Kidney (tissue), 13 donors: ENCODE measurements at regions not wholly inside any gene's neighbourhood (a gene's known extent, or its start where the extent isn't known, plus 50 kb on each side); places are given as distances from the start of the nearest gene placed in this dataset.
A peak's percentile ranks its signal among the peaks of the same experiment; 100 is the strongest.

ENCODE experiments used
- DNase-seq, 5 donors: peaks; one replicate each; pipeline ENCODE4 v3.0.0-alpha.2; 2013 to 2020
- FAIRE-seq: peaks from 2 replicates; lab custom pipeline; 2012; peaks lifted over from hg19 to GRCh38; lab: Jason Lieb, UNC
- H3K27ac ChIP-seq, 2 donors: one replicate each; pipeline ENCODE4 v1.7.0; 2013; ENCODE audit warnings: low read depth in 2 of 2, low read length in 2 of 2, inconsistent platforms in 1 of 2
- H3K27me3 ChIP-seq: one replicate; pipeline ENCODE4 v1.7.1; 2013; ENCODE audit warnings: low read length, inconsistent platforms; ENCODE audit not compliant: control insufficient read depth, insufficient read depth
- H3K36me3 ChIP-seq, 3 donors: one replicate each; pipeline versions ENCODE4 v1.7.0 to v1.7.1; 2013; ENCODE audit warnings: low read length in 3 of 3, control low read depth in 1 of 3, inconsistent platforms in 1 of 3; ENCODE audit not compliant: insufficient read depth in 3 of 3, control insufficient read depth in 2 of 3
- H3K4me1 ChIP-seq, 3 donors: one replicate each; pipeline versions ENCODE4 v1.7.0 to v1.7.1; 2013; ENCODE audit warnings: low read length in 3 of 3, inconsistent platforms in 1 of 3, low read depth in 1 of 3; ENCODE audit not compliant: control insufficient read depth in 2 of 3, insufficient read depth in 2 of 3
- H3K4me3 ChIP-seq, 3 donors: one replicate each; pipeline versions ENCODE4 v1.7.0 to v1.8.1; 2013; ENCODE audit warnings: low read length in 3 of 3, control low read depth in 1 of 3, inconsistent platforms in 1 of 3
- H3K9ac ChIP-seq, 3 donors: one replicate each; pipeline versions ENCODE4 v1.7.0 to v1.7.1; 2013; ENCODE audit warnings: low read length in 3 of 3, control low read depth in 1 of 3, inconsistent platforms in 1 of 3
- H3K9me3 ChIP-seq, 3 donors: one replicate each; pipeline versions ENCODE4 v1.7.0 to v1.7.1; 2013; ENCODE audit warnings: low read length in 3 of 3, control low read depth in 1 of 3, inconsistent platforms in 1 of 3; ENCODE audit not compliant: control insufficient read depth in 2 of 3, insufficient read depth in 1 of 3
- intact Hi-C: fragments of 100-400 bp; cut with DNase I; formaldehyde crosslinking; loops from one replicate; pipeline ENCODE4 v1.11.1; 2022
- TF ChIP-seq, protein P1 (sequence below): IDR thresholded peaks from 3 replicates; pipeline ENCODE4 v1.5.1; 2012; ENCODE audit warnings: mild to moderate bottlenecking, moderate library complexity, borderline replicate concordance; ENCODE audit not compliant: insufficient read depth; ENCODE audit errors: extremely low read depth
- donor health status: control.
- donor health status: control.
- donor health status: control.
- donor health status: control.
- donor health status: control.
- donor health status: DM: yes; HTN: yes; CAD: no.
- donor health status: Normal renal cell carcinoma (clear cell type).

DNA sequence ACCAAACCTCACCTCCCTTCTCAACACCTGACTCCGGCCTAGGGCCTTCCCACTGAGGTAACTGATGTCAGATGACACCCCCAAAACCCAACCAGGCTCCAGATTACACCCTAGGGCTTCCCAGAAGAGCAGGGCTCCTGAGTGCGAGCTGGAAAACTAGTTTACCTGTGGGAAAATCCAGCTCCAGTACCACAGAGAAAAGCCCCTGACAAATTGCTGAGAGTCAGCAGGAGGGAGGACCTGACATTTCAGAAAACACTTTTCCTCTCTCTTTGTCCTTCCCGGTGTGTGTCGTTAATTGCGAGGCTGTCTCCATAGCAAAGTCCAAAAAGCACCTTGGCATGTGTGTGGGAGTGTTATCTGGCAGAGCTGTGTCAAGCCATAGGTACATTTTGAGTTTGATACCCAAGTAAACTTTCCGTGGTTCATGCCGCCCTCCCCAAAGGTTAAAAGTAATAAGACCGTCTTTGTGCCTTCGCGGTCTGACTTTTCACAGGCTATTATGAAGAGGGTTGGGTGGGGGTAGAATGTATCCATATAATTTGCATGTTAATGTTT lies 79.8 kb upstream of the FNDC3B start:
- no peaks in the 10 kb centered on the region for H3K27me3 ChIP-seq
- H3K4me3 ChIP-seq, result no peak overlapping the region
- no peak overlapping the region for H3K9ac ChIP-seq
- FAIRE-seq, result no peak
- H3K4me1 ChIP-seq, result no peaks in the 10 kb centered on the region
- H3K27ac ChIP-seq, result peak overlapping the region in 1 of 2 donors; percentile 5
- DNase-seq, result peak in 2 of 5 donors; percentile 24 to 63
- no peaks in the 10 kb centered on the region for H3K36me3 ChIP-seq
- TF ChIP-seq, protein P1, sequence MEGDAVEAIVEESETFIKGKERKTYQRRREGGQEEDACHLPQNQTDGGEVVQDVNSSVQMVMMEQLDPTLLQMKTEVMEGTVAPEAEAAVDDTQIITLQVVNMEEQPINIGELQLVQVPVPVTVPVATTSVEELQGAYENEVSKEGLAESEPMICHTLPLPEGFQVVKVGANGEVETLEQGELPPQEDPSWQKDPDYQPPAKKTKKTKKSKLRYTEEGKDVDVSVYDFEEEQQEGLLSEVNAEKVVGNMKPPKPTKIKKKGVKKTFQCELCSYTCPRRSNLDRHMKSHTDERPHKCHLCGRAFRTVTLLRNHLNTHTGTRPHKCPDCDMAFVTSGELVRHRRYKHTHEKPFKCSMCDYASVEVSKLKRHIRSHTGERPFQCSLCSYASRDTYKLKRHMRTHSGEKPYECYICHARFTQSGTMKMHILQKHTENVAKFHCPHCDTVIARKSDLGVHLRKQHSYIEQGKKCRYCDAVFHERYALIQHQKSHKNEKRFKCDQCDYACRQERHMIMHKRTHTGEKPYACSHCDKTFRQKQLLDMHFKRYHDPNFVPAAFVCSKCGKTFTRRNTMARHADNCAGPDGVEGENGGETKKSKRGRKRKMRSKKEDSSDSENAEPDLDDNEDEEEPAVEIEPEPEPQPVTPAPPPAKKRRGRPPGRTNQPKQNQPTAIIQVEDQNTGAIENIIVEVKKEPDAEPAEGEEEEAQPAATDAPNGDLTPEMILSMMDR, result no peak
- intact Hi-C loops, result no loop called here
- no peaks in the 10 kb centered on the region for H3K9me3 ChIP-seq

DNA sequence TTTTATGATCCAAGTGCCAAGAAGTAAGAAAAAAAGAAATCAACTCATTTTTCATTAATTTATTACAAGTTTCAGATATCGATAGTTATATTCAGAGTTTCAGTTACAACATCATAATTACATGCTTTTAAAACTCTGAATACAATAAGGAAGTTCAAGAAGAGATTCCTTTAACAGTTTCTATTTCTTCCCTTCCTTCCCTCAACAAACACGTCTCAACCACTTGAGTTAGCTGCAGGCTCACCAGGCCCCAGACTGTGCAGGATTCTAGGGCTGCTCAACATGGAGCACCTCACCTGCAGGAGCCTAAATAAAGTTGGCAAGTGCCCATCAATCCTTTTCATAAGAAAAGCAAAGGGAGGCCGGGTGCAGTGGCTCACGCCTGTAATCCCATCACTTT lies 79.2 kb upstream of the FNDC3B start:
- H3K36me3 ChIP-seq, result no peaks in the 10 kb centered on the region
- intact Hi-C loops, result no loop called here
- H3K4me3 ChIP-seq, result no peak overlapping the region
- no peaks in the 10 kb centered on the region for H3K27me3 ChIP-seq
- no peaks in the 10 kb centered on the region for H3K4me1 ChIP-seq
- no peaks in the 10 kb centered on the region for H3K9me3 ChIP-seq
- TF ChIP-seq, protein P1, result no peak
- DNase-seq (no peak), FAIRE-seq (no peak)
- no peak overlapping the region for H3K9ac ChIP-seq
- H3K27ac ChIP-seq, result no peak overlapping the region

DNA sequence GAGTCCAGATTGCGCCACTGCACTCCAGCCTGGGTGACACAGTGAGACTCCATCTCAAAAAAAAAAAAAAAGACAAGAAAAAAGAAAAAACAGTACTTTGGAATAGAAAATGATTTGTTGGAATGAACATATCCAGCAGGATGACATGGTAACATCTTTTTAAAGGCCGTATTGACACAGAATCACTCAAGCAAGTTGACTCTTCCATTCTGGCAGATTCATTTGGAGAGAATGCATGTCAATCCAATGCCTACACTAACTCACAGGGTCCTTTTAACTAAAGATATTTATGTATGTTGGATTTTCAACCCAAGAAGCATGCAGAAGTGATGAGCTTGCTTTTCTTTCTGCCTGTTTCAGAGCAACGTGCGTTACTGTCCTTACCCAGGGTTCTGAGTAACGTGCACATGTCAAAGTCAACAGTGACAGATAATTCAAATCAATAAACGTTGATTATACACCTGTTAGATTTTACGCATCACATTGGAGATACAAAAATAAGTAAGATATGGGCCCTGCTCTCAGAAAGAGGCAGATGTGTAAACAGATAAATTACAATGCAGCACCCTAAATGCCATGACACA lies 77.1 kb upstream of the FNDC3B start:
- peaks cover 4 to 6% (median 5%) of the 10 kb centered on the region in 3 donors for H3K4me1 ChIP-seq
- no peak overlapping the region for H3K27ac ChIP-seq
- H3K9me3 ChIP-seq, result no peaks in the 10 kb centered on the region
- DNase-seq, result no peak
- H3K27me3 ChIP-seq, result no peaks in the 10 kb centered on the region
- no peak for FAIRE-seq
- no peaks in the 10 kb centered on the region for H3K36me3 ChIP-seq
- no peak overlapping the region for H3K9ac ChIP-seq
- TF ChIP-seq, protein P1, result no peak
- intact Hi-C loops, result no loop called here
- no peak overlapping the region for H3K4me3 ChIP-seq
